ENCODE measurements at regions not wholly inside any gene's neighbourhood (a gene's known extent, or its start where the extent isn't known, plus 50 kb on each side); places are given as distances from the start of the nearest gene placed in this dataset.
A peak's percentile ranks its signal among the peaks of the same experiment; 100 is the strongest.

GRCh38 chr7:94303118-94303517 is 91.6 kb upstream of the COL1A2 start:
- H3K4me3 ChIP-seq (ENCODE audit: low read depth, low read length), result no peak overlapping the region
- DNase-seq (ENCODE audit: low read depth), result no peak
- TF ChIP-seq CTCF (IDR thresholded peaks at IDR 0.05; ENCODE audit: insufficient read depth, low read length), result no peak

GRCh38 chr7:94303695-94304094 is 91.0 kb upstream of the COL1A2 start:
- DNase-seq (ENCODE audit: low read depth), result peak; percentile 87
- peak overlapping the region; percentile 14 for H3K4me3 ChIP-seq (ENCODE audit: low read depth, low read length)
- no peak for TF ChIP-seq CTCF (IDR thresholded peaks at IDR 0.05; ENCODE audit: insufficient read depth, low read length)

GRCh38 chr7:94304878-94305277 is 89.8 kb upstream of the COL1A2 start:
- no peak for DNase-seq (ENCODE audit: low read depth)
- no peak overlapping the region for H3K4me3 ChIP-seq (ENCODE audit: low read depth, low read length)
- TF ChIP-seq CTCF (IDR thresholded peaks at IDR 0.05; ENCODE audit: insufficient read depth, low read length), result no peak

GRCh38 chr7:94305836-94306235 is 88.9 kb upstream of the COL1A2 start:
- no peak overlapping the region for H3K4me3 ChIP-seq (ENCODE audit: low read depth, low read length)
- TF ChIP-seq CTCF (IDR thresholded peaks at IDR 0.05; ENCODE audit: insufficient read depth, low read length), result no peak
- no peak for DNase-seq (ENCODE audit: low read depth)

GRCh38 chr7:94307399-94308048 is 87.2 kb upstream of the COL1A2 start:
- no peak overlapping the region for H3K4me3 ChIP-seq (ENCODE audit: low read depth, low read length)
- no peak for DNase-seq (ENCODE audit: low read depth)
- TF ChIP-seq CTCF (IDR thresholded peaks at IDR 0.05; ENCODE audit: insufficient read depth, low read length), result no peak

- peak; percentile 54 for DNase-seq (ENCODE audit: low read depth)
- no peak for TF ChIP-seq CTCF (IDR thresholded peaks at IDR 0.05; ENCODE audit: insufficient read depth, low read length)
- H3K4me3 ChIP-seq (ENCODE audit: low read depth, low read length), result no peak overlapping the region
Measured at GRCh38 chr7:94311515-94311914, 83.2 kb upstream of the COL1A2 start.

GRCh38 chr7:94313926-94314325 is 80.8 kb upstream of the COL1A2 start:
- no peak overlapping the region for H3K4me3 ChIP-seq (ENCODE audit: low read depth, low read length)
- DNase-seq (ENCODE audit: low read depth), result peak; percentile 94
- no peak for TF ChIP-seq CTCF (IDR thresholded peaks at IDR 0.05; ENCODE audit: insufficient read depth, low read length)

All from fibroblast of the aortic adventitia (primary cell).